Heart left ventricle (tissue), 16 donors: ENCODE measurements at regions not wholly inside any gene's neighbourhood (a gene's known extent, or its start where the extent isn't known, plus 50 kb on each side); places are given as distances from the start of the nearest gene placed in this dataset.

Experiments used
- ATAC-seq, 4 donors: fragments of 200-7000 bp; cut with Tn5 transposase; one replicate each; pipeline ENCODE4 v1.9.1; 2020 to 2022; ENCODE audit warnings: moderate library complexity in 4 of 4, mild to moderate bottlenecking in 3 of 4, moderate number of reproducible peaks in 1 of 4
- DNase-seq, 5 donors: peaks; one replicate each; pipeline ENCODE4 v3.0.0-alpha.2; 2020
- H3K27ac ChIP-seq, 12 donors: fragments of 200-600 bp; sonication (generic) in 4 of 12; one replicate each; pipeline versions ENCODE4 v1.5.0 to v1.8.0; 2016 to 2022; ENCODE audit warnings: mild to moderate bottlenecking in 2 of 12
- H3K27me3 ChIP-seq, 9 donors: fragments of 200-600 bp; sonication (generic) in 2 of 9; one replicate each; pipeline versions ENCODE4 v1.5.1 to v1.8.0; 2016 to 2022; ENCODE audit warnings: mild to moderate bottlenecking in 3 of 9
- H3K36me3 ChIP-seq, 9 donors: fragments of 200-600 bp; sonication (generic) in 2 of 9; one replicate each; pipeline versions ENCODE4 v1.5.0 to v1.8.0; 2018 to 2022; ENCODE audit warnings: mild to moderate bottlenecking in 2 of 9
- H3K4me1 ChIP-seq, 12 donors: fragments of 200-600 bp; sonication (generic) in 4 of 12; one replicate each; pipeline versions ENCODE4 v1.5.0 to v1.8.0; 2016 to 2022; ENCODE audit warnings: mild to moderate bottlenecking in 3 of 12
- H3K4me3 ChIP-seq, 12 donors: fragments of 200-600 bp; sonication (generic) in 4 of 12; one replicate each; pipeline versions ENCODE4 v1.5.0 to v1.8.0; 2017 to 2022; ENCODE audit warnings: mild to moderate bottlenecking in 9 of 12, moderate library complexity in 4 of 12
- H3K9me3 ChIP-seq, 12 donors: fragments of 200-600 bp; sonication (generic) in 4 of 12; one replicate each; pipeline versions ENCODE4 v1.5.0 to v1.8.0; 2016 to 2022; ENCODE audit warnings: mild to moderate bottlenecking in 1 of 12
- CTCF ChIP-seq, 12 donors: fragments of 200-600 bp; sonication (generic) in 4 of 12; IDR thresholded peaks; one replicate each; pipeline versions ENCODE4 v1.5.0 to v1.8.0; 2018 to 2022; ENCODE audit warnings: antibody characterized with exemption in 12 of 12, mild to moderate bottlenecking in 5 of 12
- POLR2A ChIP-seq, 2 donors: fragments of 450-650 bp; IDR thresholded peaks; one replicate each; pipeline ENCODE4 v1.6.1; 2017; ENCODE audit warnings: antibody characterized with exemption in 2 of 2, mild to moderate bottlenecking in 2 of 2, moderate library complexity in 2 of 2
- WGBS, 4 donors: extraction: QIAGEN DNeasy Blood & Tissue Kit in 2 of 4; methylation state at CpG; one replicate each; pipeline versions ENCODE4 v1.1.5 to v1.1.7; 2013 to 2018; 5-methylcytosine and 5-hydroxymethylcytosine counted together
- intact Hi-C, 10 donors: fragments of 100-400 bp; cut with DNase I; formaldehyde crosslinking; loops; one replicate each; pipeline versions ENCODE4 v1.11.1 to v1.14.2; 2022
- donor health status: ischemic (EF 13 %, LVEDD 7.1; RV severe dilation, severe dysfunction).
- donor health status: healthy with polysubstance abuse.
- donor health status: DM: no; HTN: yes; CAD: no.
- donor health status: DM: no; HTN: no; CAD: no.
- donor health status: ischemic (EF 25% LVEDD 6.9; RV normal size, moderate dysfunction).
- donor health status: ischemic (EF 25% LVEDD 5.7; RV mildly dilated, moderate dysfunction).
- donor health status: healthy.
- donor health status: DM: yes; HTN: yes; CAD: no.
- donor health status: ischemic (EF 35%, LVEDD 5.7; RV mildly dilated, moderate dysfunction).
- donor health status: nonischemic (EF 11% LVEDD 7.7; RV severe dilation, severe dysfunction).
- donor health status: DM: yes; HTN: yes; CAD: no.
- donor health status: PGD.
- donor health status: ischemic (EF 29% LVEDD 5.4; RV normal size, mild dysfunction).
- donor health status: nonischemic (EF 23%, LVEDD 6.1; RV moderate dilation, normal function).

GRCh38 chr10:78470267-78471103 lies 436.8 kb downstream of the RPS24 start:
- no peak overlapping the region for H3K4me3 ChIP-seq
- peak overlapping the region in 1 of 12 donors; percentile 75 for H3K27ac ChIP-seq
- TF ChIP-seq POLR2A (IDR thresholded peaks at IDR 0.05) = no peak
- no peak for TF ChIP-seq CTCF (IDR thresholded peaks at IDR 0.05)
- DNase-seq = no peak
- WGBS, 4 donors = 78 to 95% (median 89%) methylated on average over 7 of the region's 7 CpGs
- ATAC-seq = peak in 1 of 4 donors; percentile 34
- H3K27me3 ChIP-seq = no peaks in the 10 kb centered on the region
- H3K9me3 ChIP-seq = no peaks in the 10 kb centered on the region
- H3K4me1 ChIP-seq = no peaks in the 10 kb centered on the region
- H3K36me3 ChIP-seq = no peaks in the 10 kb centered on the region
- intact Hi-C loops = no loop called here

GRCh38 chr10:78471326-78471722 lies 437.7 kb downstream of the RPS24 start:
- no peaks in the 10 kb centered on the region for H3K36me3 ChIP-seq
- 80 to 85% (median 83%) methylated on average over 8 of the region's 8 CpGs for WGBS, 4 donors
- H3K27me3 ChIP-seq = no peaks in the 10 kb centered on the region
- ATAC-seq = no peak
- peak overlapping the region in 1 of 12 donors; percentile 75 for H3K27ac ChIP-seq
- H3K9me3 ChIP-seq = no peaks in the 10 kb centered on the region
- no peak for TF ChIP-seq POLR2A (IDR thresholded peaks at IDR 0.05)
- TF ChIP-seq CTCF (IDR thresholded peaks at IDR 0.05) = no peak
- intact Hi-C loops = no loop called here
- DNase-seq = no peak
- no peaks in the 10 kb centered on the region for H3K4me1 ChIP-seq
- no peak overlapping the region for H3K4me3 ChIP-seq

- no peaks in the 10 kb centered on the region for H3K36me3 ChIP-seq
- no peak for TF ChIP-seq CTCF (IDR thresholded peaks at IDR 0.05)
- TF ChIP-seq POLR2A (IDR thresholded peaks at IDR 0.05) = no peak
- H3K4me3 ChIP-seq = no peak overlapping the region
- peaks cover 0 to 3% (median 0%) of the 10 kb centered on the region in 9 donors for H3K27me3 ChIP-seq
- ATAC-seq (no peak), DNase-seq (no peak)
- no peaks in the 10 kb centered on the region for H3K4me1 ChIP-seq
- intact Hi-C loops = no loop called here
- peak overlapping the region in 1 of 12 donors; percentile 75 for H3K27ac ChIP-seq
- H3K9me3 ChIP-seq = no peaks in the 10 kb centered on the region
- 81 to 83% (median 83%) methylated on average over 9 to 11 of the region's 11 CpGs for WGBS, 4 donors
These were observed 438.3 kb downstream of the RPS24 start for GRCh38 chr10:78471723-78472550.

GRCh38 chr10:78472551-78472890 lies 438.9 kb downstream of the RPS24 start:
- TF ChIP-seq POLR2A (IDR thresholded peaks at IDR 0.05) (no peak), CTCF (IDR thresholded peaks at IDR 0.05) (no peak)
- H3K4me3 ChIP-seq = no peak overlapping the region
- intact Hi-C loops = no loop called here
- H3K27me3 ChIP-seq = peaks cover 0 to 8% (median 0%) of the 10 kb centered on the region in 9 donors
- DNase-seq = no peak
- H3K27ac ChIP-seq = peak overlapping the region in 1 of 12 donors; percentile 75
- no peaks in the 10 kb centered on the region for H3K4me1 ChIP-seq
- H3K36me3 ChIP-seq = no peaks in the 10 kb centered on the region
- ATAC-seq = no peak
- H3K9me3 ChIP-seq = no peaks in the 10 kb centered on the region
- WGBS, 4 donors = 77 to 88% (median 80%) methylated on average over 7 of the region's 7 CpGs
